Sigmoid colon (tissue), 6 donors: ENCODE measurements at regions not wholly inside any gene's neighbourhood (a gene's known extent, or its start where the extent isn't known, plus 50 kb on each side); places are given as distances from the start of the nearest gene placed in this dataset.

Experiments
- DNase-seq: peaks from one replicate; pipeline ENCODE4 v3.0.0-alpha.2; 2019
- H3K27ac ChIP-seq, 4 donors: fragments of 200-600 bp; sonication (generic); one replicate each; pipeline ENCODE4 v1.5.1; 2016 to 2019; ENCODE audit warnings: mild to moderate bottlenecking in 1 of 4
- H3K27me3 ChIP-seq, 3 donors: fragments of 200-600 bp; sonication (generic); one replicate each; pipeline ENCODE4 v1.5.1; 2019; ENCODE audit warnings: mild to moderate bottlenecking in 1 of 3
- H3K36me3 ChIP-seq, 4 donors: fragments of 200-600 bp; sonication (generic); one replicate each; pipeline ENCODE4 v1.5.1; 2016 to 2019
- H3K4me1 ChIP-seq, 4 donors: fragments of 200-600 bp; sonication (generic); one replicate each; pipeline ENCODE4 v1.5.1; 2017 to 2019
- H3K4me3 ChIP-seq, 4 donors: fragments of 200-600 bp; sonication (generic); one replicate each; pipeline ENCODE4 v1.5.1; 2017 to 2019; ENCODE audit warnings: mild to moderate bottlenecking in 2 of 4, moderate library complexity in 1 of 4
- H3K9me3 ChIP-seq, 4 donors: fragments of 200-600 bp in 3 of 4; sonication (generic) in 3 of 4; one replicate each; pipeline versions ENCODE4 v1.5.1 to v1.6.1; 2013 to 2019
- CTCF ChIP-seq, 4 experiments: fragments of 450-650 bp in 3 of 4; fragments of 200-600 bp in 1 of 4; IDR thresholded peaks; one replicate each; pipeline ENCODE4 v1.5.1; 2016 to 2019; ENCODE audit warnings: antibody characterized with exemption in 4 of 4, mild to moderate bottlenecking in 3 of 4, moderate library complexity in 2 of 4
- EP300 ChIP-seq, 4 donors: sonication (generic); formaldehyde crosslinking; IDR thresholded peaks; one replicate each; pipeline ENCODE4 v1.6.1; 2017; ENCODE audit warnings: antibody characterized with exemption in 4 of 4
- POLR2A ChIP-seq, 2 donors: fragments of 450-650 bp; IDR thresholded peaks; one replicate each; pipeline ENCODE4 v1.6.1; 2016; ENCODE audit warnings: antibody characterized with exemption in 2 of 2, mild to moderate bottlenecking in 2 of 2, moderate library complexity in 2 of 2
- POLR2AphosphoS5 ChIP-seq, 4 donors: sonication (generic); formaldehyde crosslinking; IDR thresholded peaks; one replicate each; pipeline ENCODE4 v1.6.1; 2017; ENCODE audit warnings: antibody characterized with exemption in 4 of 4
- WGBS, 2 donors: extraction: QIAGEN DNeasy Blood & Tissue Kit; methylation state at CpG; one replicate each; pipeline ENCODE4 v1.1.7; 2013; 5-methylcytosine and 5-hydroxymethylcytosine counted together
- intact Hi-C: fragments of 100-400 bp; cut with DNase I; formaldehyde crosslinking; loops from one replicate; pipeline ENCODE4 v1.15.1; 2023
- donor health status: healthy with polysubstance abuse.
- donor health status: healthy.

GRCh38 chr3:72324253-72324811, 523.9 kb downstream of the SHQ1 start:
- H3K4me1 ChIP-seq = peaks cover 0 to 6% (median 4%) of the 10 kb centered on the region in 4 donors
- TF ChIP-seq EP300 (IDR thresholded peaks at IDR 0.05) (no peak), POLR2A (IDR thresholded peaks at IDR 0.05) (no peak), CTCF (IDR thresholded peaks at IDR 0.05) (no peak), POLR2AphosphoS5 (IDR thresholded peaks at IDR 0.05) (no peak)
- no peak for DNase-seq
- no peaks in the 10 kb centered on the region for H3K27me3 ChIP-seq
- WGBS, 2 donors = 92 to 94% methylated on average over 3 of the region's 3 CpGs
- no peaks in the 10 kb centered on the region for H3K9me3 ChIP-seq
- no peak overlapping the region for H3K4me3 ChIP-seq
- intact Hi-C loops = no loop called here
- no peaks in the 10 kb centered on the region for H3K36me3 ChIP-seq
- no peak overlapping the region for H3K27ac ChIP-seq

GRCh38 chr3:72323773-72324172, 524.5 kb downstream of the SHQ1 start:
- Histone ChIP-seq H3K4me1 (peaks cover 0 to 4% (median under 1%) of the 10 kb centered on the region in 4 donors), H3K4me3 (no peak overlapping the region), H3K27ac (no peak overlapping the region), H3K9me3 (no peaks in the 10 kb centered on the region), H3K36me3 (no peaks in the 10 kb centered on the region), H3K27me3 (no peaks in the 10 kb centered on the region)
- intact Hi-C loops = no loop called here
- WGBS, 2 donors = 88 to 96% methylated on average over 6 of the region's 6 CpGs
- DNase-seq = no peak
- TF ChIP-seq POLR2AphosphoS5 (IDR thresholded peaks at IDR 0.05) (no peak), POLR2A (IDR thresholded peaks at IDR 0.05) (no peak), EP300 (IDR thresholded peaks at IDR 0.05) (no peak), CTCF (IDR thresholded peaks at IDR 0.05) (no peak)

GRCh38 chr3:72322264-72322976, 525.8 kb downstream of the SHQ1 start:
- Histone ChIP-seq H3K4me3 (no peak overlapping the region), H3K4me1 (peaks cover 0 to 8% (median 3%) of the 10 kb centered on the region in 4 donors), H3K36me3 (no peaks in the 10 kb centered on the region), H3K9me3 (no peaks in the 10 kb centered on the region), H3K27me3 (no peaks in the 10 kb centered on the region), H3K27ac (no peak overlapping the region)
- 91 to 94% methylated on average over 11 of the region's 11 CpGs for WGBS, 2 donors
- intact Hi-C loops = no loop called here
- TF ChIP-seq POLR2AphosphoS5 (IDR thresholded peaks at IDR 0.05) = no peak
- no peak for DNase-seq

GRCh38 chr3:72320955-72321303, 527.3 kb downstream of the SHQ1 start:
- intact Hi-C loops = no loop called here
- Histone ChIP-seq H3K27me3 (no peaks in the 10 kb centered on the region), H3K9me3 (no peaks in the 10 kb centered on the region), H3K4me3 (no peak overlapping the region), H3K4me1 (peaks cover 0 to 11% (median 3%) of the 10 kb centered on the region in 4 donors), H3K36me3 (no peaks in the 10 kb centered on the region), H3K27ac (no peak overlapping the region)
- WGBS, 2 donors = 88 to 92% methylated on average over 3 of the region's 3 CpGs
- no peak for DNase-seq
- TF ChIP-seq EP300 (IDR thresholded peaks at IDR 0.05) (no peak), CTCF (IDR thresholded peaks at IDR 0.05) (no peak), POLR2A (IDR thresholded peaks at IDR 0.05) (no peak), POLR2AphosphoS5 (IDR thresholded peaks at IDR 0.05) (no peak)

- WGBS, 2 donors = 94% methylated on average over 17 of the region's 17 CpGs
- no peak for TF ChIP-seq POLR2AphosphoS5 (IDR thresholded peaks at IDR 0.05)
- TF ChIP-seq EP300 (IDR thresholded peaks at IDR 0.05) = no peak
- no peak for TF ChIP-seq CTCF (IDR thresholded peaks at IDR 0.05)
- TF ChIP-seq POLR2A (IDR thresholded peaks at IDR 0.05) = no peak
- intact Hi-C loops = no loop called here
Measured at GRCh38 chr3:72320095-72320954, 527.9 kb downstream of the SHQ1 start.

More at GRCh38 chr3:72320095-72320954, 527.9 kb downstream of the SHQ1 start:
- H3K27me3 ChIP-seq = no peaks in the 10 kb centered on the region
- no peaks in the 10 kb centered on the region for H3K9me3 ChIP-seq
- H3K36me3 ChIP-seq = no peaks in the 10 kb centered on the region
- peaks cover 0 to 11% (median 3%) of the 10 kb centered on the region in 4 donors for H3K4me1 ChIP-seq
- no peak for DNase-seq
- H3K4me3 ChIP-seq = no peak overlapping the region
- H3K27ac ChIP-seq = no peak overlapping the region
